ENCODE measurements at regions not wholly inside any gene's neighbourhood (a gene's known extent, or its start where the extent isn't known, plus 50 kb on each side); places are given as distances from the start of the nearest gene placed in this dataset.

GRCh38 chr5:56386046-56386445 is 152.9 kb upstream of the ANKRD55 start:
- TF ChIP-seq CTCF (IDR thresholded peaks at IDR 0.05; ENCODE audit: poor library complexity) (no peak), EZH2phosphoT487 (IDR thresholded peaks at IDR 0.05; ENCODE audit: low read depth, severe bottlenecking, unreplicated experiment) (no peak), EZH2 (IDR thresholded peaks at IDR 0.05; ENCODE audit: borderline replicate concordance) (no peak)
